HG02571 (cell line): ENCODE measurements at regions not wholly inside any gene's neighbourhood (a gene's known extent, or its start where the extent isn't known, plus 50 kb on each side); places are given as distances from the start of the nearest gene placed in this dataset.

ENCODE experiments used
- ATAC-seq: cut with Tn5 transposase; IDR thresholded peaks from one replicate; pipeline ENCODE4 v1.9.1; 2021; ENCODE audit warnings: mild to moderate bottlenecking, moderate library complexity; ENCODE audit not compliant: unreplicated experiment

- no peak for ATAC-seq
Observed at GRCh38 chr1:218967254-218967653, 206.4 kb upstream of the LYPLAL1 start.

- ATAC-seq, result no peak
Observed at GRCh38 chr1:218967836-218968235, 205.8 kb upstream of the LYPLAL1 start.

- no peak for ATAC-seq
Observed at GRCh38 chr1:218969006-218969405, 204.7 kb upstream of the LYPLAL1 start.

GRCh38 chr1:218970397-218970990 lies 203.2 kb upstream of the LYPLAL1 start:
- no peak for ATAC-seq

GRCh38 chr1:218971156-218971555 lies 202.5 kb upstream of the LYPLAL1 start:
- ATAC-seq, result no peak

GRCh38 chr1:218980881-218981280 lies 192.8 kb upstream of the LYPLAL1 start:
- ATAC-seq, result no peak

- no peak for ATAC-seq
Observed at GRCh38 chr1:218982482-218982881, 191.2 kb upstream of the LYPLAL1 start.

- ATAC-seq, result no peak
Observed at GRCh38 chr1:218983433-218983832, 190.2 kb upstream of the LYPLAL1 start.

- no peak for ATAC-seq
Observed at GRCh38 chr1:218983848-218984247, 189.8 kb upstream of the LYPLAL1 start.

GRCh38 chr1:218985424-218985984 lies 188.2 kb upstream of the LYPLAL1 start:
- ATAC-seq, result no peak

GRCh38 chr1:218986816-218987215 lies 186.9 kb upstream of the LYPLAL1 start:
- ATAC-seq, result no peak

GRCh38 chr1:218990019-218990418 lies 183.7 kb upstream of the LYPLAL1 start:
- ATAC-seq, result no peak

- no peak for ATAC-seq
Observed at GRCh38 chr1:218991089-218991488, 182.6 kb upstream of the LYPLAL1 start.

- no peak for ATAC-seq
Observed at GRCh38 chr1:218994615-218995014, 179.1 kb upstream of the LYPLAL1 start.

GRCh38 chr1:218995091-218995665 lies 178.5 kb upstream of the LYPLAL1 start:
- no peak for ATAC-seq

- no peak for ATAC-seq
Observed at GRCh38 chr1:218996362-218996761, 177.3 kb upstream of the LYPLAL1 start.

GRCh38 chr1:219000005-219000404 lies 173.7 kb upstream of the LYPLAL1 start:
- ATAC-seq, result no peak

- no peak for ATAC-seq
Observed at GRCh38 chr1:219000631-219001030, 173.0 kb upstream of the LYPLAL1 start.

- no peak for ATAC-seq
Observed at GRCh38 chr1:219010720-219011119, 163.0 kb upstream of the LYPLAL1 start.

GRCh38 chr1:219020386-219020785 lies 153.3 kb upstream of the LYPLAL1 start:
- ATAC-seq, result no peak

- no peak for ATAC-seq
Observed at GRCh38 chr1:219020846-219021245, 152.8 kb upstream of the LYPLAL1 start.

GRCh38 chr1:219027146-219027673 lies 146.5 kb upstream of the LYPLAL1 start:
- no peak for ATAC-seq
